ENCODE measurements at regions not wholly inside any gene's neighbourhood (a gene's known extent, or its start where the extent isn't known, plus 50 kb on each side); places are given as distances from the start of the nearest gene placed in this dataset.
"Not testable (repeated sequence)": the region's sequence is repeated elsewhere in the genome, so short reads cannot be mapped to it uniquely, and the experiment has no call there.

GRCh38 chr4:188316391-188316790 lies 177.2 kb downstream of the TRIML1 start:
- Mint-ChIP-seq H3K9me3 (peaks cover 10 to 27% of the 10 kb centered on the region in 2 donors), H3K27me3 (no peaks in the 10 kb centered on the region), H3K4me3 (no peak overlapping the region), H3K4me1 (no peaks in the 10 kb centered on the region), H3K27ac (no peak overlapping the region)
- DNase-seq (no peak), ATAC-seq (no peak)

GRCh38 chr4:188328966-188329365 lies 189.7 kb downstream of the TRIML1 start:
- peaks cover 0 to 8% of the 10 kb centered on the region in 2 donors for H3K9me3 Mint-ChIP-seq
- H3K27ac Mint-ChIP-seq, result no peak overlapping the region
- no peak for DNase-seq
- no peaks in the 10 kb centered on the region for H3K27me3 Mint-ChIP-seq
- H3K4me1 Mint-ChIP-seq, result no peaks in the 10 kb centered on the region
- ATAC-seq, result no peak
- no peak overlapping the region for H3K4me3 Mint-ChIP-seq

GRCh38 chr4:188329521-188329920 lies 190.3 kb downstream of the TRIML1 start:
- H3K9me3 Mint-ChIP-seq, result peaks cover 0 to 11% of the 10 kb centered on the region in 2 donors
- ATAC-seq, result no peak

GRCh38 chr4:188332265-188332664 lies 193.0 kb downstream of the TRIML1 start:
- Mint-ChIP-seq H3K27ac (no peak overlapping the region), H3K27me3 (no peaks in the 10 kb centered on the region), H3K4me3 (no peak overlapping the region), H3K4me1 (no peaks in the 10 kb centered on the region), H3K9me3 (peaks cover 0 to 28% of the 10 kb centered on the region in 2 donors)
- no peak for ATAC-seq
- no peak for DNase-seq

More at GRCh38 chr4:188329521-188329920, 190.3 kb downstream of the TRIML1 start:
- H3K27ac Mint-ChIP-seq, result no peak overlapping the region
- H3K4me3 Mint-ChIP-seq, result no peak overlapping the region
- DNase-seq, result no peak
- no peaks in the 10 kb centered on the region for H3K4me1 Mint-ChIP-seq
- no peaks in the 10 kb centered on the region for H3K27me3 Mint-ChIP-seq

GRCh38 chr4:188336891-188337290 lies 197.7 kb downstream of the TRIML1 start:
- peaks cover 0 to 36% of the 10 kb centered on the region in 2 donors for H3K9me3 Mint-ChIP-seq
- no peak overlapping the region for H3K27ac Mint-ChIP-seq
- ATAC-seq (no peak), DNase-seq (no peak)
- no peak overlapping the region for H3K4me3 Mint-ChIP-seq
- H3K27me3 Mint-ChIP-seq, result no peaks in the 10 kb centered on the region
- H3K4me1 Mint-ChIP-seq, result no peaks in the 10 kb centered on the region

- Mint-ChIP-seq H3K9me3 (peaks cover 9 to 24% of the 10 kb centered on the region in 2 donors), H3K27ac (no peak overlapping the region), H3K4me1 (no peaks in the 10 kb centered on the region), H3K4me3 (no peak overlapping the region), H3K27me3 (no peaks in the 10 kb centered on the region)
- ATAC-seq (no peak), DNase-seq (no peak)
Observed at GRCh38 chr4:188341428-188341827, 202.2 kb downstream of the TRIML1 start.

GRCh38 chr4:188346171-188346809 lies 207.0 kb downstream of the TRIML1 start:
- peaks cover 7 to 14% of the 10 kb centered on the region in 2 donors for H3K9me3 Mint-ChIP-seq
- no peak for DNase-seq
- H3K27ac Mint-ChIP-seq, result no peak overlapping the region
- H3K27me3 Mint-ChIP-seq, result no peaks in the 10 kb centered on the region
- no peak for ATAC-seq
- no peaks in the 10 kb centered on the region for H3K4me1 Mint-ChIP-seq
- no peak overlapping the region for H3K4me3 Mint-ChIP-seq

GRCh38 chr4:188347339-188347738 lies 208.1 kb downstream of the TRIML1 start:
- H3K4me1 Mint-ChIP-seq, result no peaks in the 10 kb centered on the region
- no peak for ATAC-seq
- H3K27ac Mint-ChIP-seq, result no peak overlapping the region
- DNase-seq, result no peak
- H3K9me3 Mint-ChIP-seq, result peaks cover 7 to 21% of the 10 kb centered on the region in 2 donors
- H3K27me3 Mint-ChIP-seq, result no peaks in the 10 kb centered on the region
- no peak overlapping the region for H3K4me3 Mint-ChIP-seq

- not testable (repeated sequence) for H3K4me3 Mint-ChIP-seq, H3K4me1 Mint-ChIP-seq, H3K27me3 Mint-ChIP-seq, ATAC-seq, DNase-seq
- Mint-ChIP-seq H3K27ac (peak overlapping the region in 1 of 2 donors; percentile 63), H3K9me3 (peaks cover 16 to 22% of the 10 kb centered on the region in 2 donors)
Observed at GRCh38 chr4:188349569-188349968, 210.3 kb downstream of the TRIML1 start.

- Mint-ChIP-seq H3K27ac (no peak overlapping the region), H3K4me1 (no peaks in the 10 kb centered on the region), H3K4me3 (no peak overlapping the region), H3K27me3 (no peaks in the 10 kb centered on the region), H3K9me3 (peaks cover 6 to 30% of the 10 kb centered on the region in 2 donors)
- no peak for ATAC-seq
- no peak for DNase-seq
Observed at GRCh38 chr4:188363196-188363595, 224.0 kb downstream of the TRIML1 start.

GRCh38 chr4:188370777-188371176 lies 231.5 kb downstream of the TRIML1 start:
- DNase-seq, result no peak
- Mint-ChIP-seq H3K4me3 (no peak overlapping the region), H3K27ac (no peak overlapping the region), H3K27me3 (no peaks in the 10 kb centered on the region), H3K4me1 (no peaks in the 10 kb centered on the region), H3K9me3 (peaks cover 22 to 33% of the 10 kb centered on the region in 2 donors)
- ATAC-seq, result no peak

GRCh38 chr4:188372058-188372457 lies 232.8 kb downstream of the TRIML1 start:
- Mint-ChIP-seq H3K9me3 (peaks cover 29 to 41% of the 10 kb centered on the region in 2 donors), H3K4me3 (no peak overlapping the region), H3K27ac (no peak overlapping the region), H3K4me1 (no peaks in the 10 kb centered on the region), H3K27me3 (no peaks in the 10 kb centered on the region)
- DNase-seq, result no peak
- ATAC-seq, result no peak

GRCh38 chr4:188372829-188373228 lies 233.6 kb downstream of the TRIML1 start:
- H3K4me3 Mint-ChIP-seq, result no peak overlapping the region
- H3K27me3 Mint-ChIP-seq, result no peaks in the 10 kb centered on the region
- H3K4me1 Mint-ChIP-seq, result no peaks in the 10 kb centered on the region
- peaks cover 29 to 35% of the 10 kb centered on the region in 2 donors for H3K9me3 Mint-ChIP-seq
- ATAC-seq, result no peak
- DNase-seq, result no peak
- no peak overlapping the region for H3K27ac Mint-ChIP-seq

- ATAC-seq, result no peak
- Mint-ChIP-seq H3K4me1 (no peaks in the 10 kb centered on the region), H3K9me3 (peaks cover 33 to 43% of the 10 kb centered on the region in 2 donors), H3K27ac (no peak overlapping the region), H3K27me3 (no peaks in the 10 kb centered on the region), H3K4me3 (no peak overlapping the region)
- DNase-seq, result no peak
Observed at GRCh38 chr4:188374871-188375270, 235.6 kb downstream of the TRIML1 start.

GRCh38 chr4:188377816-188378215 lies 238.6 kb downstream of the TRIML1 start:
- DNase-seq (no peak), ATAC-seq (no peak)
- no peaks in the 10 kb centered on the region for H3K4me1 Mint-ChIP-seq
- no peak overlapping the region for H3K27ac Mint-ChIP-seq
- H3K9me3 Mint-ChIP-seq, result peaks cover 40 to 49% of the 10 kb centered on the region in 2 donors
- no peak overlapping the region for H3K4me3 Mint-ChIP-seq
- no peaks in the 10 kb centered on the region for H3K27me3 Mint-ChIP-seq

- no peaks in the 10 kb centered on the region for H3K4me1 Mint-ChIP-seq
- H3K9me3 Mint-ChIP-seq, result peaks cover 35 to 38% of the 10 kb centered on the region in 2 donors
- H3K27me3 Mint-ChIP-seq, result no peaks in the 10 kb centered on the region
Observed at GRCh38 chr4:188383180-188383579, 243.9 kb downstream of the TRIML1 start.

More at GRCh38 chr4:188383180-188383579, 243.9 kb downstream of the TRIML1 start:
- ATAC-seq, result no peak
- no peak for DNase-seq
- no peak overlapping the region for H3K27ac Mint-ChIP-seq
- no peak overlapping the region for H3K4me3 Mint-ChIP-seq
